ENCODE measurements at regions not wholly inside any gene's neighbourhood (a gene's known extent, or its start where the extent isn't known, plus 50 kb on each side); places are given as distances from the start of the nearest gene placed in this dataset.

- Histone ChIP-seq H3K9me3 (ENCODE audit: control insufficient read depth in 5 of 5, low read length in 5 of 5) (no peaks in the 10 kb centered on the region), H3K36me3 (ENCODE audit: control insufficient read depth in 5 of 5, insufficient read depth in 5 of 5, low read length in 5 of 5) (no peaks in the 10 kb centered on the region), H3K4me1 (ENCODE audit: control insufficient read depth in 5 of 5, insufficient read depth in 5 of 5, low read length in 5 of 5) (peaks cover 0 to 3% (median 0%) of the 10 kb centered on the region in 5 donors), H3K27ac (ENCODE audit: low read depth, low read length) (no peak overlapping the region), H3K27me3 (ENCODE audit: control insufficient read depth in 5 of 5, insufficient read depth in 4 of 5, low read length in 5 of 5) (no peaks in the 10 kb centered on the region), H3K9ac (ENCODE audit: low read length in 5 of 5) (no peak overlapping the region), H3K4me3 (ENCODE audit: low read depth in 1 of 5, low read length in 5 of 5) (no peak overlapping the region)
Observed at GRCh38 chr15:23750179-23750578, 63.1 kb upstream of the NDN start.

GRCh38 chr15:23750776-23751175 is 63.7 kb upstream of the NDN start:
- H3K4me1 ChIP-seq (ENCODE audit: control insufficient read depth in 5 of 5, insufficient read depth in 5 of 5, low read length in 5 of 5) = peaks cover 0 to 3% (median 0%) of the 10 kb centered on the region in 5 donors

GRCh38 chr15:23753248-23753647 is 66.1 kb upstream of the NDN start:
- peaks cover 0 to 2% (median 0%) of the 10 kb centered on the region in 5 donors for H3K9me3 ChIP-seq (ENCODE audit: control insufficient read depth in 5 of 5, low read length in 5 of 5)
- H3K9ac ChIP-seq (ENCODE audit: low read length in 5 of 5) = no peak overlapping the region
- no peak overlapping the region for H3K4me3 ChIP-seq (ENCODE audit: low read depth in 1 of 5, low read length in 5 of 5)
- H3K4me1 ChIP-seq (ENCODE audit: control insufficient read depth in 5 of 5, insufficient read depth in 5 of 5, low read length in 5 of 5) = peaks cover 0 to 3% (median 0%) of the 10 kb centered on the region in 5 donors
- H3K27me3 ChIP-seq (ENCODE audit: control insufficient read depth in 5 of 5, insufficient read depth in 4 of 5, low read length in 5 of 5) = no peaks in the 10 kb centered on the region
- no peak overlapping the region for H3K27ac ChIP-seq (ENCODE audit: low read depth, low read length)
- H3K36me3 ChIP-seq (ENCODE audit: control insufficient read depth in 5 of 5, insufficient read depth in 5 of 5, low read length in 5 of 5) = no peaks in the 10 kb centered on the region

More at GRCh38 chr15:23750776-23751175, 63.7 kb upstream of the NDN start:
- H3K27me3 ChIP-seq (ENCODE audit: control insufficient read depth in 5 of 5, insufficient read depth in 4 of 5, low read length in 5 of 5) = no peaks in the 10 kb centered on the region
- no peak overlapping the region for H3K4me3 ChIP-seq (ENCODE audit: low read depth in 1 of 5, low read length in 5 of 5)
- no peak overlapping the region for H3K27ac ChIP-seq (ENCODE audit: low read depth, low read length)
- H3K9ac ChIP-seq (ENCODE audit: low read length in 5 of 5) = no peak overlapping the region
- no peaks in the 10 kb centered on the region for H3K36me3 ChIP-seq (ENCODE audit: control insufficient read depth in 5 of 5, insufficient read depth in 5 of 5, low read length in 5 of 5)
- no peaks in the 10 kb centered on the region for H3K9me3 ChIP-seq (ENCODE audit: control insufficient read depth in 5 of 5, low read length in 5 of 5)

- H3K4me1 ChIP-seq (ENCODE audit: control insufficient read depth in 5 of 5, insufficient read depth in 5 of 5, low read length in 5 of 5) = no peaks in the 10 kb centered on the region
- no peaks in the 10 kb centered on the region for H3K36me3 ChIP-seq (ENCODE audit: control insufficient read depth in 5 of 5, insufficient read depth in 5 of 5, low read length in 5 of 5)
- no peak overlapping the region for H3K9ac ChIP-seq (ENCODE audit: low read length in 5 of 5)
- H3K27me3 ChIP-seq (ENCODE audit: control insufficient read depth in 5 of 5, insufficient read depth in 4 of 5, low read length in 5 of 5) = no peaks in the 10 kb centered on the region
- H3K27ac ChIP-seq (ENCODE audit: low read depth, low read length) = no peak overlapping the region
- no peak overlapping the region for H3K4me3 ChIP-seq (ENCODE audit: low read depth in 1 of 5, low read length in 5 of 5)
- peaks cover 0 to 2% (median 0%) of the 10 kb centered on the region in 5 donors for H3K9me3 ChIP-seq (ENCODE audit: control insufficient read depth in 5 of 5, low read length in 5 of 5)
Observed at GRCh38 chr15:23758891-23759290, 71.8 kb upstream of the NDN start.

GRCh38 chr15:23760024-23760423 is 72.9 kb upstream of the NDN start:
- Histone ChIP-seq H3K9me3 (ENCODE audit: control insufficient read depth in 5 of 5, low read length in 5 of 5) (peaks cover 0 to 4% (median 0%) of the 10 kb centered on the region in 5 donors), H3K36me3 (ENCODE audit: control insufficient read depth in 5 of 5, insufficient read depth in 5 of 5, low read length in 5 of 5) (no peaks in the 10 kb centered on the region), H3K4me3 (ENCODE audit: low read depth in 1 of 5, low read length in 5 of 5) (no peak overlapping the region), H3K27ac (ENCODE audit: low read depth, low read length) (no peak overlapping the region), H3K9ac (ENCODE audit: low read length in 5 of 5) (no peak overlapping the region), H3K4me1 (ENCODE audit: control insufficient read depth in 5 of 5, insufficient read depth in 5 of 5, low read length in 5 of 5) (peaks cover 0 to 9% (median 0%) of the 10 kb centered on the region in 5 donors), H3K27me3 (ENCODE audit: control insufficient read depth in 5 of 5, insufficient read depth in 4 of 5, low read length in 5 of 5) (no peaks in the 10 kb centered on the region)

- no peak overlapping the region for H3K9ac ChIP-seq (ENCODE audit: low read length in 5 of 5)
Observed at GRCh38 chr15:23761386-23761785, 74.3 kb upstream of the NDN start.

GRCh38 chr15:23762026-23762425 is 74.9 kb upstream of the NDN start:
- no peak overlapping the region for H3K4me3 ChIP-seq (ENCODE audit: low read depth in 1 of 5, low read length in 5 of 5)
- H3K4me1 ChIP-seq (ENCODE audit: control insufficient read depth in 5 of 5, insufficient read depth in 5 of 5, low read length in 5 of 5) = peaks cover 0 to 23% (median 3%) of the 10 kb centered on the region in 5 donors
- no peak overlapping the region for H3K9ac ChIP-seq (ENCODE audit: low read length in 5 of 5)
- H3K36me3 ChIP-seq (ENCODE audit: control insufficient read depth in 5 of 5, insufficient read depth in 5 of 5, low read length in 5 of 5) = no peaks in the 10 kb centered on the region
- no peaks in the 10 kb centered on the region for H3K27me3 ChIP-seq (ENCODE audit: control insufficient read depth in 5 of 5, insufficient read depth in 4 of 5, low read length in 5 of 5)
- peaks cover 0 to 4% (median 0%) of the 10 kb centered on the region in 5 donors for H3K9me3 ChIP-seq (ENCODE audit: control insufficient read depth in 5 of 5, low read length in 5 of 5)
- no peak overlapping the region for H3K27ac ChIP-seq (ENCODE audit: low read depth, low read length)

More at GRCh38 chr15:23761386-23761785, 74.3 kb upstream of the NDN start:
- Histone ChIP-seq H3K36me3 (ENCODE audit: control insufficient read depth in 5 of 5, insufficient read depth in 5 of 5, low read length in 5 of 5) (no peaks in the 10 kb centered on the region), H3K27ac (ENCODE audit: low read depth, low read length) (no peak overlapping the region), H3K4me1 (ENCODE audit: control insufficient read depth in 5 of 5, insufficient read depth in 5 of 5, low read length in 5 of 5) (peaks cover 0 to 19% (median 3%) of the 10 kb centered on the region in 5 donors), H3K27me3 (ENCODE audit: control insufficient read depth in 5 of 5, insufficient read depth in 4 of 5, low read length in 5 of 5) (no peaks in the 10 kb centered on the region), H3K4me3 (ENCODE audit: low read depth in 1 of 5, low read length in 5 of 5) (no peak overlapping the region), H3K9me3 (ENCODE audit: control insufficient read depth in 5 of 5, low read length in 5 of 5) (peaks cover 0 to 4% (median 0%) of the 10 kb centered on the region in 5 donors)

GRCh38 chr15:23763021-23763420 is 75.9 kb upstream of the NDN start:
- Histone ChIP-seq H3K36me3 (ENCODE audit: control insufficient read depth in 5 of 5, insufficient read depth in 5 of 5, low read length in 5 of 5) (no peaks in the 10 kb centered on the region), H3K4me3 (ENCODE audit: low read depth in 1 of 5, low read length in 5 of 5) (no peak overlapping the region), H3K27ac (ENCODE audit: low read depth, low read length) (no peak overlapping the region), H3K27me3 (ENCODE audit: control insufficient read depth in 5 of 5, insufficient read depth in 4 of 5, low read length in 5 of 5) (no peaks in the 10 kb centered on the region), H3K9ac (ENCODE audit: low read length in 5 of 5) (no peak overlapping the region), H3K4me1 (ENCODE audit: control insufficient read depth in 5 of 5, insufficient read depth in 5 of 5, low read length in 5 of 5) (peaks cover 0 to 23% (median 3%) of the 10 kb centered on the region in 5 donors), H3K9me3 (ENCODE audit: control insufficient read depth in 5 of 5, low read length in 5 of 5) (peaks cover 0 to 4% (median 0%) of the 10 kb centered on the region in 5 donors)

- Histone ChIP-seq H3K27me3 (ENCODE audit: control insufficient read depth in 5 of 5, insufficient read depth in 4 of 5, low read length in 5 of 5) (no peaks in the 10 kb centered on the region), H3K4me1 (ENCODE audit: control insufficient read depth in 5 of 5, insufficient read depth in 5 of 5, low read length in 5 of 5) (peaks cover 0 to 23% (median 3%) of the 10 kb centered on the region in 5 donors), H3K4me3 (ENCODE audit: low read depth in 1 of 5, low read length in 5 of 5) (no peak overlapping the region), H3K9ac (ENCODE audit: low read length in 5 of 5) (no peak overlapping the region), H3K36me3 (ENCODE audit: control insufficient read depth in 5 of 5, insufficient read depth in 5 of 5, low read length in 5 of 5) (no peaks in the 10 kb centered on the region), H3K9me3 (ENCODE audit: control insufficient read depth in 5 of 5, low read length in 5 of 5) (peaks cover 0 to 4% (median 0%) of the 10 kb centered on the region in 5 donors), H3K27ac (ENCODE audit: low read depth, low read length) (peak overlapping the region; percentile 84)
Observed at GRCh38 chr15:23764306-23764705, 77.2 kb upstream of the NDN start.

GRCh38 chr15:23764716-23765115 is 77.6 kb upstream of the NDN start:
- Histone ChIP-seq H3K27ac (ENCODE audit: low read depth, low read length) (peak overlapping the region; percentile 84), H3K9me3 (ENCODE audit: control insufficient read depth in 5 of 5, low read length in 5 of 5) (peaks cover 0 to 4% (median 0%) of the 10 kb centered on the region in 5 donors), H3K4me1 (ENCODE audit: control insufficient read depth in 5 of 5, insufficient read depth in 5 of 5, low read length in 5 of 5) (peaks cover 0 to 23% (median 3%) of the 10 kb centered on the region in 5 donors), H3K9ac (ENCODE audit: low read length in 5 of 5) (no peak overlapping the region), H3K4me3 (ENCODE audit: low read depth in 1 of 5, low read length in 5 of 5) (no peak overlapping the region), H3K36me3 (ENCODE audit: control insufficient read depth in 5 of 5, insufficient read depth in 5 of 5, low read length in 5 of 5) (no peaks in the 10 kb centered on the region), H3K27me3 (ENCODE audit: control insufficient read depth in 5 of 5, insufficient read depth in 4 of 5, low read length in 5 of 5) (no peaks in the 10 kb centered on the region)
